ENCODE measurements at regions not wholly inside any gene's neighbourhood (a gene's known extent, or its start where the extent isn't known, plus 50 kb on each side); places are given as distances from the start of the nearest gene placed in this dataset.

DNA sequence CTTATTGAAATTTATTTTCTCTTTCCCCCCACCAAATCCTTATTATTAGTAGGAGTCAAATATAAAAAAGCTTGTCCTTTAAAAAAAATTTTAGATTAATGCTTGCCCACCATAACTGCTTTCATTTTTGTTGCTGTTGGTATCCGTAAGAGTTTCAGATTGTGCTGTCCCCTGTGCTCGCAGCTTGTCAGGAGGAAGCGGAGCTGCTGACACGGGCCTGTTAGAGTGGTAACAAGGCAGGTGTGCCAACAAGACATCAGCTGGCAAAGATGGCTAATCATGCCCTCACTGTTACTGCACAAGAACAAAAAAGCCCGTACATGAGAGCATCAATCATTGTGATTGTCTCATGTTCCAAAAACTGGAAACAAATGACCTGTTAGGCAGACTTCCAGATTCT, 148.4 kb downstream of the ALG10B start:
- TF ChIP-seq, protein P1, sequence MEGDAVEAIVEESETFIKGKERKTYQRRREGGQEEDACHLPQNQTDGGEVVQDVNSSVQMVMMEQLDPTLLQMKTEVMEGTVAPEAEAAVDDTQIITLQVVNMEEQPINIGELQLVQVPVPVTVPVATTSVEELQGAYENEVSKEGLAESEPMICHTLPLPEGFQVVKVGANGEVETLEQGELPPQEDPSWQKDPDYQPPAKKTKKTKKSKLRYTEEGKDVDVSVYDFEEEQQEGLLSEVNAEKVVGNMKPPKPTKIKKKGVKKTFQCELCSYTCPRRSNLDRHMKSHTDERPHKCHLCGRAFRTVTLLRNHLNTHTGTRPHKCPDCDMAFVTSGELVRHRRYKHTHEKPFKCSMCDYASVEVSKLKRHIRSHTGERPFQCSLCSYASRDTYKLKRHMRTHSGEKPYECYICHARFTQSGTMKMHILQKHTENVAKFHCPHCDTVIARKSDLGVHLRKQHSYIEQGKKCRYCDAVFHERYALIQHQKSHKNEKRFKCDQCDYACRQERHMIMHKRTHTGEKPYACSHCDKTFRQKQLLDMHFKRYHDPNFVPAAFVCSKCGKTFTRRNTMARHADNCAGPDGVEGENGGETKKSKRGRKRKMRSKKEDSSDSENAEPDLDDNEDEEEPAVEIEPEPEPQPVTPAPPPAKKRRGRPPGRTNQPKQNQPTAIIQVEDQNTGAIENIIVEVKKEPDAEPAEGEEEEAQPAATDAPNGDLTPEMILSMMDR (IDR thresholded peaks at IDR 0.05): no peak
- TF ChIP-seq POLR2A (IDR thresholded peaks at IDR 0.05) (no peak), POLR2AphosphoS5 (IDR thresholded peaks at IDR 0.05) (no peak)
